GM12864 (cell line): ENCODE measurements at regions not wholly inside any gene's neighbourhood (a gene's known extent, or its start where the extent isn't known, plus 50 kb on each side); places are given as distances from the start of the nearest gene placed in this dataset.

ENCODE experiments used
- DNase-seq: peaks from one replicate; pipeline ENCODE4 v3.0.0-alpha.2; 2011; ENCODE audit warnings: low read depth
- H3K4me3 ChIP-seq: 2 replicates; pipeline ENCODE4 v1.5.1; 2011; ENCODE audit warnings: mild to moderate bottlenecking, low read depth, low read length, control low read depth
- CTCF ChIP-seq: IDR thresholded peaks from 2 replicates; pipeline ENCODE4 v1.5.1; 2011; ENCODE audit warnings: low read depth, mild to moderate bottlenecking, moderate library complexity, low read length, control low read depth, inconsistent platforms; ENCODE audit errors: missing control alignments

DNA sequence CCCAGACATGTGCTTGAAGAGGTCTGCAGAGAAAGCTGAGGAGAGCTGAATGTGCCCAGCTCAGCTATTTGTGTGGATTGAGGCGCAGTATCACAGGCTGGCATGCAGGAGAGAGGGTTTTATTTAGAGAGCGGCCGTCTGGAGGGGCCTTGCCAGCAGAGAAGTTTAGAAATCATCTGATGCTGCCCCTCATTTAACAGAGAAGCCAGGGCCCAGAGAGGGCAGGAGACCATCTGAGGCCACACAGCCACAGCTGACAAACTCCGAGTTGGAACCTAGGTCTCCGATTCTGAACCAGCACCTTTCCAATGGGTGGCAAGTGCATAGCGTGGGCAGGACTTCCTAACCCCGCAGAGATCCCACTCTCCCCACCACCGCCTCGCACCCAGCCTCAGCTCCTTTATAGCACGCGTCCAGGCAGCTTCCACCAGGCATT, 101.0 kb downstream of the LSM3 start:
- TF ChIP-seq CTCF, result no peak
- no peak for DNase-seq
- H3K4me3 ChIP-seq, result no peak overlapping the region

GRCh38 chr3:14280326-14280725, 101.7 kb downstream of the LSM3 start:
- no peak for TF ChIP-seq CTCF
- no peak for DNase-seq
- H3K4me3 ChIP-seq, result no peak overlapping the region

DNA sequence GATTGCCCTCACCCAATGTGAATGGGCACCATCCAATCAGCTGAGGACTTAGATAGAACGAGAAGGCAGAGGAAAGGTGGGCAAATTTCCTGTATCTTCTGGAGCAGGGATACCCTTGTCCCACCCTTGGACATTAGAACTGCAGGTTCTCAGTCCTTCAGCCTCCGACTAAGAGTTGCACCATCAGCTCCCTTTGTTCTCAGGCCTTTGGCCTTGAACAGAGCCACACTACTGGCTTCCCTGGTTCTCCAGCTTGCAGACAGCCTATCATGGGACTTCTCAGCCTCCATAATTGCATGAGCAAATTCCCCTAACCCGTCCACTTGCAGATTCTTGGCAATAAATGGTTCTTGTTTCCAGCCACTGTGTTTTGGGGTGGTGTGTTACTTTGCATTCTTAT, 102.4 kb downstream of the LSM3 start:
- no peak overlapping the region for H3K4me3 ChIP-seq
- no peak for TF ChIP-seq CTCF

DNA sequence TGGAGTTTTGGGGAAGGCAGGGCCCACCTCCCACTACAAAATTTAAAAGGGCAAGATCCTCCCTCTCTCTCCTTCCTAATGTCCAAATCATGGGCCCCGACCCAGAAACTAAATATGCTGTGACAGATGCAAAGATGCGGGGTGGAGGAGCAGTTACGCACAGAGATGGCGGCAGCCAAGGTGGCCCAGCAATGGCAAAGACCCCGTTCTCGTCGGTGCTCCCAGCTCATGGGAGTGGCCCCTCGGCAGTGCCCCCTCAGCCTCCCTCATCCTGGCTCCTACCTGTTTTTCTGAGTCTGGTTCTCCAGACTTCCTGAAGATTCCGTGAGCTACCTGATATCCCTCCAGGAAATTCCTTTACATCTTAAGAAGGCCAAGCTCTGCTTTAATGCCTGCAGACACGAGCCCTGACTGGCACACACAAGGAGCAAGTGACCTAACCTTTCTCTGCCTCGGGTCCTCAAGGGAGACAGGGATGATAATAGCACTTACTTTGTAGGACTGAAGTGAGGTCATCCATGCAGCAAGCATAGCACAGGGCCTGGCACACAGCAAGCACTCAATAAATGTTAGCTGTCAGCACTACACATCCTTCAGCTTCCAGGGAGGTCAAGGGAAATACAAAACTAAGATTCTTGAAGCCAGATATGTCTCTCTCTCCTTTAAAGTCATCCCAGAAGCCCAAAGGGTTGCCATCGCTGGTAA, 103.5 kb downstream of the LSM3 start:
- H3K4me3 ChIP-seq, result no peak overlapping the region
- TF ChIP-seq CTCF, result no peak
- DNase-seq, result no peak

More for the DNA sequence above, 102.4 kb downstream of the LSM3 start:
- no peak for DNase-seq

DNA sequence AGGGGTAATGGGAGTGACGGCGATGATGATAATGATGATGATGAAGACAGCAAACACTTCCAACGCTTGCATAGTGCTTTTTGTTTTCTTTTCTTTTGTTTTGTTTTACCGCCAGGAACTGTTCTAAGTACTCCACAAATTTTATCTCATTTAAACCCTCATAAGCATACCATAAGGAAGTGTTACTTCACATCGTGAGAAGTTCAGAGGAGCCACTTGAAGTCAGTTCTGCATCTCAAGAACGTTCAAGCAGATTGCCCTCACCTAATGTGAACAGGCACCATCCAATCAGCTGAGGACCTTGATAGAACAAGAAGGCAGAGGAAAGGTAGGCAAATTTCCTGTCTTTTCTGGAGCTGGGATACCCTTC, 104.1 kb downstream of the LSM3 start:
- DNase-seq, result no peak
- H3K4me3 ChIP-seq, result no peak overlapping the region
- TF ChIP-seq CTCF, result no peak

GRCh38 chr3:14283092-14283812, 104.6 kb downstream of the LSM3 start:
- H3K4me3 ChIP-seq, result no peak overlapping the region
- DNase-seq, result no peak
- TF ChIP-seq CTCF, result no peak
